Calu3 (cell line): ENCODE measurements at regions not wholly inside any gene's neighbourhood (a gene's known extent, or its start where the extent isn't known, plus 50 kb on each side); places are given as distances from the start of the nearest gene placed in this dataset.

ENCODE experiments used
- BruUV-seq: library from RNA; stranded (reverse); fragments of 400-500 nt; replicated peaks from 2 replicates; lab custom pipeline; 2021; lab: Mats Ljungman, UMichigan
- CTCF ChIA-PET: fragments of 300-600 bp; sonication (Branson Sonifier 250); formaldehyde crosslinking; loops from one replicate; lab custom pipeline; 2022; ENCODE audit warnings: antibody characterized with exemption; lab: Charles Lee
- DNase-seq: peaks from one replicate; pipeline ENCODE4 v3.0.0; 2022
- H3K27ac Mint-ChIP-seq: one replicate; pipeline ENCODE4 v1.8.0; 2022; ENCODE audit warnings: mixed read lengths; ENCODE audit not compliant: unreplicated experiment
- H3K27me3 Mint-ChIP-seq: one replicate; pipeline ENCODE4 v1.8.0; 2022; ENCODE audit warnings: mixed read lengths; ENCODE audit not compliant: unreplicated experiment
- H3K36me3 Mint-ChIP-seq: one replicate; pipeline ENCODE4 v1.8.0; 2022; ENCODE audit warnings: mild to moderate bottlenecking, moderate library complexity, mixed read lengths; ENCODE audit not compliant: insufficient read depth, unreplicated experiment
- H3K4me1 Mint-ChIP-seq: one replicate; pipeline ENCODE4 v1.8.0; 2022; ENCODE audit warnings: mild to moderate bottlenecking, low read depth, mixed read lengths; ENCODE audit not compliant: unreplicated experiment
- H3K4me3 Mint-ChIP-seq: one replicate; pipeline ENCODE4 v1.8.0; 2022; ENCODE audit warnings: mild to moderate bottlenecking, low read depth, moderate library complexity, mixed read lengths; ENCODE audit not compliant: unreplicated experiment
- H3K9me3 Mint-ChIP-seq: one replicate; pipeline ENCODE4 v1.8.0; 2022; ENCODE audit warnings: low read depth, mixed read lengths; ENCODE audit not compliant: unreplicated experiment
- CTCF ChIP-seq: fragments of 200-600 bp; IDR thresholded peaks from one replicate; pipeline ENCODE4 v1.8.0; 2022; ENCODE audit warnings: antibody characterized with exemption; ENCODE audit not compliant: unreplicated experiment
- intact Hi-C: fragments of 100-400 bp; cut with micrococcal nuclease; formaldehyde crosslinking; loops from one replicate; pipeline ENCODE4 v1.10.0; 2022; ENCODE audit not compliant: unreplicated experiment

DNA sequence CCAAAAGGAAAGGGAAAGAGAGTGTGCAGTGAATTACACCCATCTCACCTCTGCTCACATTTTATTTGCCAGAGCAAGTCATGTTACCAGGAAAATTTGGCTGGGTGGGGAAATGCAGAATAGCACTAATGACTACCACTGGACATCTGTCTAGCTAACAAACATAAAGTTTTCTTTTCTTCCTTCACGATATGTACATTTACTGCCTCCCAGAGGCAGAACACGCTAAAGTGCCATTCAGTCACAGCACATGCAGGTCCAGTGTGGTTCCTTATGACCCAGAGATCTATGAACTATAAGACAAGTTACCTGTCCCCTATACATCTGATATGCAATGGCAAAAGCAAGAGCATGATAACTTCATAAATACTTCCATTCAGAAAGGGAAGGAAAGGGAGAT is 194.1 kb downstream of the OGFRL1 start:
- no peak for TF ChIP-seq CTCF
- no peak for DNase-seq
- CTCF ChIA-PET: interaction anchor here (0.6 to 1.4 kb wide), 4 partner anchors 36 to 293 kb away, joined by 3 read pairs; no protein-coding TSS in a partner anchor
- intact Hi-C loops: no loop called here
- peaks cover 37% of the 10 kb centered on the region for H3K4me1 Mint-ChIP-seq
- H3K36me3 Mint-ChIP-seq: no peaks in the 10 kb centered on the region
- no peaks in the 10 kb centered on the region for H3K27me3 Mint-ChIP-seq
- no peak overlapping the region for H3K4me3 Mint-ChIP-seq
- BruUV-seq: no TSS peak
- H3K9me3 Mint-ChIP-seq: no peaks in the 10 kb centered on the region
- H3K27ac Mint-ChIP-seq: no peak overlapping the region

- H3K27ac Mint-ChIP-seq: no peak overlapping the region
- no peak overlapping the region for H3K4me3 Mint-ChIP-seq
- intact Hi-C loops: no loop called here
- no peak for TF ChIP-seq CTCF
- no TSS peak for BruUV-seq
- CTCF ChIA-PET: no interaction called here
- H3K27me3 Mint-ChIP-seq: no peaks in the 10 kb centered on the region
- DNase-seq: no peak
- no peaks in the 10 kb centered on the region for H3K9me3 Mint-ChIP-seq
- H3K4me1 Mint-ChIP-seq: peaks cover 44% of the 10 kb centered on the region
- H3K36me3 Mint-ChIP-seq: no peaks in the 10 kb centered on the region
Measured at GRCh38 chr6:71486461-71486860, 197.8 kb downstream of the OGFRL1 start.

DNA sequence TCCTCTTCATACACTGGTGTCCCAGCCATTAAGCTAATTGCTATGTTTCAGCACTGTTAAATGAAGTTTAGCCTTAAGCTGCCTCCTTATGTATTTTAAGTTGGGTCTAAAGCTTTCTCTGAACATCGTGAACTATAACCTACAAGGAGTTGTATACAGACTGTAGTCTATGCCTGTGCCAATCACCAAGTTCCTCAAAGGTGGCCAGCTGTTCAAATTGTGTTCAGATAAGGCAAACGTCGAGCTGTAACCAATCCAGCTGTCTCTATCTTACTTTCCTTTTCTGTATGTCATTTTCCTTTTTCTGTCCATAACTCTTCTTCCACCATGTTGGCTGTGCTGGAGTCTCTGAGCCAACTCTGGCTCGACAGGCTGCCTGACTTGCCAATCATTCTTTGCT is 199.6 kb downstream of the OGFRL1 start:
- CTCF ChIA-PET: interaction anchor here (0.8 kb wide), 1 partner anchor 8 kb away, joined by 3 read pairs; no protein-coding TSS in a partner anchor
- no peaks in the 10 kb centered on the region for H3K9me3 Mint-ChIP-seq
- no peak overlapping the region for H3K4me3 Mint-ChIP-seq
- no peak for TF ChIP-seq CTCF
- no TSS peak for BruUV-seq
- H3K27me3 Mint-ChIP-seq: no peaks in the 10 kb centered on the region
- peaks cover 41% of the 10 kb centered on the region for H3K4me1 Mint-ChIP-seq
- H3K36me3 Mint-ChIP-seq: no peaks in the 10 kb centered on the region
- no peak overlapping the region for H3K27ac Mint-ChIP-seq
- intact Hi-C loops: no loop called here
- no peak for DNase-seq

DNA sequence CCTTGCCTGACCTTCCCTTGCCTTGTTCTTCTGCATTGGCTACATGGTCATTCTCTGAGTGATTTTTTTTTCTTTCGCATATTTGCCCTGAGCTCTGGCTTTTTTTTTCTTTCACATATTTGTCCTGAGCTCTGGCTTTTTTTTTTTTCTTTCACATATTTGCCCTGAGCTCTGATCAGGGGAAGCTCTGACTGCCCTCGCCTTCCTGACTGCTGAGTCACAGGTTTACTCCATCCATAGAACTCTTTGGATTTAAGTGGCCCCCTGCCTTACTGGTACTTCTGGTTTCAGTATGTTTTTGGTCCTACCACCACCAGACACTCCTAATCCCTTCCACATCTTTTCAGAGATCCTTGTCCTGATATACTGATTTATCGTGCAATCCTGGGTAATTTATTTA is 201.1 kb downstream of the OGFRL1 start:
- CTCF ChIA-PET: interaction anchor here (0.5 to 2.8 kb wide), 5 partner anchors 21 to 120 kb away, joined by 3 to 15 read pairs (median 3); no protein-coding TSS in a partner anchor
- Mint-ChIP-seq H3K27me3 (no peaks in the 10 kb centered on the region), H3K36me3 (no peaks in the 10 kb centered on the region), H3K4me3 (peak overlapping the region; percentile 15), H3K4me1 (peaks cover 52% of the 10 kb centered on the region), H3K27ac (peak overlapping the region; percentile 48), H3K9me3 (no peaks in the 10 kb centered on the region)
- TF ChIP-seq CTCF: no peak
- peak; percentile 67 for DNase-seq
- intact Hi-C loops: loop anchor here (5.0 kb wide), 1 partner anchor 102 kb away; no protein-coding TSS in a partner anchor
- BruUV-seq: no TSS peak
